LNCAP (cell line): ENCODE measurements at regions not wholly inside any gene's neighbourhood (a gene's known extent, or its start where the extent isn't known, plus 50 kb on each side); places are given as distances from the start of the nearest gene placed in this dataset.

Experiments
- TF ChIP-seq, protein P1 (sequence below): fragments of 450-650 bp; IDR thresholded peaks from 2 replicates; pipeline ENCODE4 v1.5.1; 2017; ENCODE audit warnings: mild to moderate bottlenecking

DNA sequence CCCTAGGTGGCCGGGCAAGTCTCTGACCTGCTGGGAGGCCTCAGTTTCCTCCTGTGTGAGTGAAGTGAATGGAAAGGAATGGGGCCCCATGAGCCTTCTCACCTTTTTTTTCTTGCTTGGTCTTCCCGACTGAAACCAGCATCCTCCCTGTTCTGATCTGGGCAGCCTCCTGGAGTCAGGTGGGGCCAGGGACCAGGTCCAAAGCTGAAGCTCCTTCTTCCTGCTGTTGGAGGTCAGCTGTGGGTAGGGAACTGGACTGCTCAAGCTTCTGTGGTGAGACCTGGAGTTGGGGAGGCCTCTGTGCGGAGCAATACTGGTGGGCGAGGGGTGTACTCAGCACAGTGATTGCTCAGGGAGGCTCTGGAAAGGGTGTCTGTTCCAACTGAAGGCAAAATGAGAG, 99.7 kb downstream of the PCSK1 start:
- TF ChIP-seq, protein P1, sequence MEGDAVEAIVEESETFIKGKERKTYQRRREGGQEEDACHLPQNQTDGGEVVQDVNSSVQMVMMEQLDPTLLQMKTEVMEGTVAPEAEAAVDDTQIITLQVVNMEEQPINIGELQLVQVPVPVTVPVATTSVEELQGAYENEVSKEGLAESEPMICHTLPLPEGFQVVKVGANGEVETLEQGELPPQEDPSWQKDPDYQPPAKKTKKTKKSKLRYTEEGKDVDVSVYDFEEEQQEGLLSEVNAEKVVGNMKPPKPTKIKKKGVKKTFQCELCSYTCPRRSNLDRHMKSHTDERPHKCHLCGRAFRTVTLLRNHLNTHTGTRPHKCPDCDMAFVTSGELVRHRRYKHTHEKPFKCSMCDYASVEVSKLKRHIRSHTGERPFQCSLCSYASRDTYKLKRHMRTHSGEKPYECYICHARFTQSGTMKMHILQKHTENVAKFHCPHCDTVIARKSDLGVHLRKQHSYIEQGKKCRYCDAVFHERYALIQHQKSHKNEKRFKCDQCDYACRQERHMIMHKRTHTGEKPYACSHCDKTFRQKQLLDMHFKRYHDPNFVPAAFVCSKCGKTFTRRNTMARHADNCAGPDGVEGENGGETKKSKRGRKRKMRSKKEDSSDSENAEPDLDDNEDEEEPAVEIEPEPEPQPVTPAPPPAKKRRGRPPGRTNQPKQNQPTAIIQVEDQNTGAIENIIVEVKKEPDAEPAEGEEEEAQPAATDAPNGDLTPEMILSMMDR = no peak

DNA sequence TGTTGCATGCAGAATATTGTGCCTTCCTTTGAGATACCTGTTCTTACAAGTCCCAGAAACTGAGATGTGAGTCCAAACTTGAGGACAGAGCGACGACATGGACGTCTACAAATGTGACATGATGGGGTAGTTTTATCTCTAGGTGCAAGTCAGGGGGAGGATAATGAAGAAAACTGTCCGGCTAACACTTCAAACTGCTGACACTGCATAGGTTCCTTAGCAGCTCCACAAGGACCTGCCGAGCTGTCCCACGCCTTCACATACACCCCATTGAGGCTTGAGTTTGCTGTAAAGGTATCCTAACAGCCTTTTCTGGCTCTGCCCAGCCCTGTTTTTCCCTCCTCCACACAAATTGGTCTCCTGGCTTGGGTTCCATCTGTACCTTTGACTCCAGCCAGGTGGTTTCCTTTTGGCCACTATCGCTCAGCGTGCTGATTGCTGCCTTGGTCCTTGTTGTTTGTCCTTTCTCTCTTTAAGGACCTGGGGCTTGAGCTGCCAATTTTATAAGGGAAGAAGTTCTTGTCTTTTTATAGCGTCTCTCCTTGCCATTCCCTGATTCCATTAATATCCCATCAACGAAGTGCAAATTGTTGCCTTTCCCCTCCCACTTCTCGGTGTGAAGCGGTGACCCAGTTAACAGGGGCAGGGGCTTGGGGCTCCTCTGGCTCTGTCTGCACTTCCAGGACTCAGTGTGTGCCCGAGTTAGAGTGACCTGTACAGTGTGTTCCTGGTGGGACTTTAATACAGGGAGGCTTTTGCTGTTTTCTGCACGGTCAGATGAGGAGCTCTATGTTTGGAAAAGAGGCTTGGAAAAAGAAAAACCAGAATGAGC, 100.3 kb downstream of the PCSK1 start:
- TF ChIP-seq, protein P1 = no peak

DNA sequence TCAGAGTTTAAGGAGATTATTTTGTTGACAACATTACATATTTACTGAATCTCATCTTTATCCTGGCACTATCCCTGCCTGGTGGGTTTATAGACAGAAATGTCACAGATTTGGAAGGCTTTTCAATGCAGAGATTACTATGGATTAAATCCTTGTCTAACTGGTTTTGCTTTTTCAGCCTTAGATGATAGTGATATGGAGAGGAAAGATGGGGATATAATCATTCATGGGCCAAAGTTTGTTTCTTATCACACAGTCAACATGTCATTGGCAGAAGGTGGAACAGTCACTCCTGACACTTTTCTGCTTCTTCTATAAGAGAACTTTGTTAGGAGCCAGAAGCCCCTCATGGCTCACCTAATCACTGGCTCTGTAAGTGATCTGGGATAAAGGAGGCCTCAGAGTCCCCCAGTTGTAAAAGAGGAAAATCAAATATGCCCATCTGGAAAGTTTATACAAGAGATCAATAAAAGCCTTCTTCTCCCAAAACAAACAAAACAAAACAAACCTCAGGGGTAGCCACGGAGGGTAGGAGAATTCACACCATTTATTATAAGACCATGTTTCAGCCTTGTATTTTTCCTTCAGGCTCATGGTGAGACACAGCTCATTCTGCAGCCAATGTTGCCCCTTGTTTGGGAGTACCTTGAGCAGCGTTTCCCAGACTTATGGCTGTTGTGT, 101.2 kb downstream of the PCSK1 start:
- TF ChIP-seq, protein P1 = no peak

DNA sequence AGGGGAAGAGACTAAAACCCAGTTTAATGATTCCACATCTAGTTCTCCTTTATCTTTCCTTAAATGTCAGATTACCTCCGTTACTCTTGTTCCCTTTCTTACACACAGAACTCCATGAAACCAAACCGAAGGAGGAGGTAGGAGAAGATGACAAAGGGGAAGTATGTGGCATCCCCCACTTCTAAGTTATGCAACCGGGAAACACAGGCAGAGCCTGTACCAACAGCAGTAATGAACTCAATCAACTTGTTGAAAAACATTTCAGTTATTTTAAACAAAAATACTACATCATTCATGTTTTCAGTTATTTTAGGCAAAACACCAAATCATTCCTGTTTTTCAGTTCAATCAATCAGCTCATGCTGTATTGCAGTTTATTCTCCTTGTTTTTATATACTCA, 101.8 kb downstream of the PCSK1 start:
- TF ChIP-seq, protein P1 = no peak

DNA sequence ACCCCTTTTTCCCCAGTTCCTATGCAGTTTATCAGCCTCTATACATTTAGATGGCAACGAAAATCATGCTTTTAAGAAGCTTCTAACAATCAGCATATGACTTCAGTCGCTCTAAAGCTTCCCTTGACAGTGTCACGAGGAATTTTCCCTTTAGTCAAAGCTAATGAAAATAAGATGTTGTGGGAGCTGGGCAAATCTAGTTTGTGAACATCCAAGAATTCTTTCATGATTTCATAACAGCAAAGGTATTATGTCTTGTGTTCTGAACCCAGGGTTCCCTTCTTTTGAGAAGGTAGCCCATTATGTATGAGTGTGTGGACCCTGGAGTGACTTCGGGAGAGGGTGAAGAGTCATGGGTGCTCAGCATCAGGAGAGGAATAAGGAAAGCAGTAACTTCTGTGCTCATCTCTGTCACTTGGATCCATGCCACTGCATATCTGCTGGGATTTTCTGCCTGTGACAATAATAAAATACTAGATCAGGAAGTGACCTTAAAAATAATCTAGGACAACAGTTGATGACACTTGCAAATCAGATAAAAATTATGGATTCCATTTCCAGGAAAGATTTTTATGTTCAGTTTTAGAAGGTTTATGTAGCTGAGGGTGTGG, 102.4 kb downstream of the PCSK1 start:
- TF ChIP-seq, protein P1 = no peak

DNA sequence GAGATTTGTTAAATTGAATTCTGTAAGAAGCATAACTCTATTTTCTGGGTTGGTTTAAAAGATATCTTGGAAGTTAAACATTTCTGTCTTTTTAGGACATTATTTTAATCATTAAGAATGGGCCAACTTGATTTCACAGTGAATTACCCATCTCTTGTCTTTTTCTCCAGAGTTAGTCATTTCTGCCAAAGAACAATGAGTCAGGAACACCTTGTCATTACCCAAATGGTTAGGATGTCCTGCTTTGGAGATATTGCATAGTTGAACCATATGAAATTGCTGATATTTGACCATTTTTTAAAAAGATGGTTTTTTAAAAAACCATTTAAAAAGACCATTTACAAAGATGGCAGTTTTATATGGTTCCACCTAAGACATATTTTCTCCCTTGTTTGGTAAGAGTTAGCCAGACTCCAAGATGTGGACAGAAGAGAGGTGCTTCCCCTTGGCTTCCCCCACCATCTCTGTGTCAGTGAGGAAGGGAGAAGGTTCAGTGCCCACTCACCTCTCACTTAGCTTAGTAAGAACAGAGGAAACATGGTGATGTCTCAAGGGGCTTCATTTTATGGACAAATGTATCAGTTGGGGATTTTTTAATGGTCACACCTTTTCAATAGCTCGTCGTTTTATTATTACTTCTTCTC, 103.0 kb downstream of the PCSK1 start:
- TF ChIP-seq, protein P1 = no peak

DNA sequence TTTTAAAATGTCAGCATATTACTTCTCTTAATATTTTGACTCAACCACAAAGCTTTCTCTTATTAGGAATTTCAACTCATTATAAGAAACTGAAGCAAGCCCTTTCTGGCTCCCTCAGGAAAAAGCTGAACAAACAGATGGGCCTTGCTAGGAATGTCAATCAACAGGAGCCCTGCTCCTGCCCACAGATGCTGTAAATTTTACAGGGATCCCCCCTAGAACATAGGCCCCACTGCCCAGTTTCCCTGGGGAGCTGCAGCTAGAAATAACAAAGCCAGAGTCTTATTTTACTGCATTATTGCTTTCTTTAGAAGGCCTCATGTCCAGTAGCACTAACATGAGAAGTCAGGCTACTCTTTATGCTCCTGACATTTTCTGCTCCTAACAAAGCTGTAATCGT, 103.8 kb downstream of the PCSK1 start:
- TF ChIP-seq, protein P1 = no peak
